GM20431 (cell line): ENCODE measurements at regions not wholly inside any gene's neighbourhood (a gene's known extent, or its start where the extent isn't known, plus 50 kb on each side); places are given as distances from the start of the nearest gene placed in this dataset.
"Not testable (repeated sequence)": the region's sequence is repeated elsewhere in the genome, so short reads cannot be mapped to it uniquely, and the experiment has no call there.

Source experiments
- in situ Hi-C: fragments of 300-500 bp; cut with MseI, MboI; formaldehyde crosslinking; loops from one replicate; pipeline ENCODE4 v1.15.0; 2020; ENCODE audit warnings: low sequenced_read_pairs; ENCODE audit not compliant: unreplicated experiment

- in situ Hi-C loops = not testable (repeated sequence)
Observed at GRCh38 chr22:22296047-22296446, 51.5 kb downstream of the VPREB1 start.

- in situ Hi-C loops = not testable (repeated sequence)
Observed at GRCh38 chr22:22297159-22297793, 52.7 kb downstream of the VPREB1 start.

- in situ Hi-C loops = not testable (repeated sequence)
Observed at GRCh38 chr22:22297794-22298653, 53.4 kb downstream of the VPREB1 start.

- in situ Hi-C loops = not testable (repeated sequence)
Observed at GRCh38 chr22:22298654-22299009, 54.0 kb downstream of the VPREB1 start.

- in situ Hi-C loops = not testable (repeated sequence)
Observed at GRCh38 chr22:22300511-22300910, 55.9 kb downstream of the VPREB1 start.

GRCh38 chr22:22300946-22301345 is 56.4 kb downstream of the VPREB1 start:
- in situ Hi-C loops = not testable (repeated sequence)

- in situ Hi-C loops = no loop called here
Observed at GRCh38 chr22:22316589-22316988, 72.0 kb downstream of the VPREB1 start.

GRCh38 chr22:22318723-22319465 is 74.3 kb downstream of the VPREB1 start:
- in situ Hi-C loops = no loop called here

GRCh38 chr22:22321743-22322611 is 77.4 kb downstream of the VPREB1 start:
- in situ Hi-C loops = not testable (repeated sequence)

GRCh38 chr22:22322792-22323191 is 78.2 kb downstream of the VPREB1 start:
- in situ Hi-C loops = no loop called here

GRCh38 chr22:22327723-22328122 is 83.1 kb downstream of the VPREB1 start:
- in situ Hi-C loops = loop anchor here (25.0 kb wide), 1 partner anchor 290 kb away; no protein-coding TSS in a partner anchor

GRCh38 chr22:22329792-22330191 is 85.2 kb downstream of the VPREB1 start:
- in situ Hi-C loops = loop anchor here (25.0 kb wide), 1 partner anchor 292 kb away; no protein-coding TSS in a partner anchor

- in situ Hi-C loops = loop anchor here (25.0 kb wide), 1 partner anchor 298 kb away; no protein-coding TSS in a partner anchor
Observed at GRCh38 chr22:22335640-22336039, 91.1 kb downstream of the VPREB1 start.

GRCh38 chr22:22336333-22336732 is 91.7 kb downstream of the VPREB1 start:
- in situ Hi-C loops = loop anchor here (25.0 kb wide), 1 partner anchor 299 kb away; no protein-coding TSS in a partner anchor

GRCh38 chr22:22338778-22339177 is 94.2 kb downstream of the VPREB1 start:
- in situ Hi-C loops = loop anchor here (25.0 kb wide), 1 partner anchor 301 kb away; no protein-coding TSS in a partner anchor

- in situ Hi-C loops = loop anchor here (25.0 kb wide), 1 partner anchor 304 kb away; no protein-coding TSS in a partner anchor
Observed at GRCh38 chr22:22341736-22342135, 97.2 kb downstream of the VPREB1 start.

- in situ Hi-C loops = loop anchor here (25.0 kb wide), 1 partner anchor 306 kb away; no protein-coding TSS in a partner anchor
Observed at GRCh38 chr22:22342697-22343580, 98.4 kb downstream of the VPREB1 start.

GRCh38 chr22:22343581-22344296 is 99.2 kb downstream of the VPREB1 start:
- in situ Hi-C loops = loop anchor here (25.0 kb wide), 1 partner anchor 306 kb away; no protein-coding TSS in a partner anchor
